HG03175 (cell line): ENCODE measurements at regions not wholly inside any gene's neighbourhood (a gene's known extent, or its start where the extent isn't known, plus 50 kb on each side); places are given as distances from the start of the nearest gene placed in this dataset.
A peak's percentile ranks its signal among the peaks of the same experiment; 100 is the strongest.
"Not testable (repeated sequence)": the region's sequence is repeated elsewhere in the genome, so short reads cannot be mapped to it uniquely, and the experiment has no call there.

Experiments used
- ATAC-seq: cut with Tn5 transposase; IDR thresholded peaks from one replicate; pipeline ENCODE4 v1.9.1; 2021; ENCODE audit warnings: mild to moderate bottlenecking, moderate library complexity; ENCODE audit not compliant: unreplicated experiment

DNA sequence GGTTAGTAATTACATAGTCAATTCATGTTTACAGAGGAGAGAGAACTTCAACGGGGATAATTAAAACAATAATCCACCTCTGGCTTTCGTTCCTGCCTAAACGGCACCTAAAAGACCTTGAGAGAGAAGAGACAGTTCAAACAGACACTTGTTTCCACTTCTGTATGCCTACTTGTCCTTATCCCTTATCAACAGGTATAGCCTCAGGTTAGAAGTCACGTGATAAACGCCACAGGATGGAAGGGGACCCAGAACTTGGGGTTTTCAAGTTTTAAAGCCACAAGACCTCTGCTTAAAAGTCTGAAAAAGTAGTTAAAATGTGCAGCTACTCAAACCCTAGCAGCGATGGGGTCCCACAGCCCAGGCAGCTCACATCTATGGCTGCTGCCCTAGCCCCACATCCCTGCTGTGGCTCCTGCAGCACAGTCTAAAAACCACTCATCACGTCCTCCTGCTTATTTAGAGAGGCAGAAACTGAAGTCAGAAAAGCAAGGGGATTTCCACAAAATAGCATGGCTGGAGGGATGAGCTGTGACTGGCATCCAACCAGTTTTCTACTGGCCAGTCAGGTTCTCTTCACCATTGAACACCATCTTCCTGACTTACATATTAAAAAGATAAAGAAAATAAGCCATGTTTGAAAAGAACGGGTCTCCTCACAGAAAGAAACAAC is 51.2 kb upstream of the SEC16B start:
- no peak for ATAC-seq

DNA sequence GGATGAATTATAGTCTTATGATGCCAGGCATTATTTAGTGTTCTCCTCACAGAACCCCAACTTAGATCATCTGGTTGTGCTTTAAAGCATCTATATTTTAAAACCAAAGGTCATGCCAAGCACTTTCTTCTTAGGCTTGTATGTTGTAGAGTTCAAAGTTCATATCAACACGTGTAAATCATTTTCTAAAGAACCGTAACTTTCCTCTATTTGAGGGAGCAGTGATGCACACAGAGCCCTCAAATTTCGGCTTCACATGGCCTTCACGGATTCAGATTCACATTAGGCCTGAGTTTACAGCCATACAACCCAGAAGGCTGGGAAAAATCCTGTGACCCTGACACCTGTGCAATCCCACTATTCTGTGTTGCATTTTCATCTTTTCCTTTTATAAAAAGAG is 52.1 kb upstream of the SEC16B start:
- no peak for ATAC-seq

DNA sequence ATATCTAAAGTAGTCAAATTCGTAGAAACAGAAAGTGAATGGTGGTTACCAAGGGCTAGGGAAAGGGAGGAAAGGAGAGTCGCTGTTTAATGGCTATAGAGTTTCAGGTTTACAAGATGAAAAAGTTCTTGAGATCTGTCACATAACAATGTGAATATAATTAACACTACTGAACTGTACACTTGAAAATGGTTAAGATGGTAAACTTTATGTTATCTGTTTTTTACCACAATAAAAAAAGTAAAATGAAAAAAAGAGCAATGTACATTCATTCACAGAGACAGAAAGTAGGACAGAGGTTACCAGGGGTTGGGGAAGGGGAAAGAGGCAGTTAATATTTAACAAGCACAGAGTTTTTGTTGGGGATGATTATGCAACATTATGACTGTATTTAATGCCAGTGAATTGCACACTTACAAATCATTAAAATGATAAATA is 53.3 kb upstream of the SEC16B start:
- ATAC-seq = peak; percentile 67

DNA sequence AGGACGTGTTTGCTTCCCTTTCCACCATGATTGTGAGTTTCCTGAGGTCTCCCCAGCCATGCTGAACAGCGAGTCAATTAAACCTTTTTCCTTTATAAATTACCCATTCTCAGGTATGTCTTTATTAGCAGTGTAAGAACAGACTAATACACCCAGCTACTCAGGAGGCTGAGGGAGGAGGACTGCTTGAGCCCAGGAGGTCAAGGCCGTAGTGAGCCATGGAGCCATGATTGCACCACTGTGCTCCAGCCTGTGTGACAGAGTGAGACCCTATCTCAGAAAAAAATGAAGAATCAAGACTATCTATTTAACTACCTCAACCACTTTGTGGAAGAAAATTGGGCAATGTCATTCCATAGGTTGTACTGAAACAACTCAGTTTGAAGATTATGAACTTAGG is 54.6 kb upstream of the SEC16B start:
- ATAC-seq = no peak

DNA sequence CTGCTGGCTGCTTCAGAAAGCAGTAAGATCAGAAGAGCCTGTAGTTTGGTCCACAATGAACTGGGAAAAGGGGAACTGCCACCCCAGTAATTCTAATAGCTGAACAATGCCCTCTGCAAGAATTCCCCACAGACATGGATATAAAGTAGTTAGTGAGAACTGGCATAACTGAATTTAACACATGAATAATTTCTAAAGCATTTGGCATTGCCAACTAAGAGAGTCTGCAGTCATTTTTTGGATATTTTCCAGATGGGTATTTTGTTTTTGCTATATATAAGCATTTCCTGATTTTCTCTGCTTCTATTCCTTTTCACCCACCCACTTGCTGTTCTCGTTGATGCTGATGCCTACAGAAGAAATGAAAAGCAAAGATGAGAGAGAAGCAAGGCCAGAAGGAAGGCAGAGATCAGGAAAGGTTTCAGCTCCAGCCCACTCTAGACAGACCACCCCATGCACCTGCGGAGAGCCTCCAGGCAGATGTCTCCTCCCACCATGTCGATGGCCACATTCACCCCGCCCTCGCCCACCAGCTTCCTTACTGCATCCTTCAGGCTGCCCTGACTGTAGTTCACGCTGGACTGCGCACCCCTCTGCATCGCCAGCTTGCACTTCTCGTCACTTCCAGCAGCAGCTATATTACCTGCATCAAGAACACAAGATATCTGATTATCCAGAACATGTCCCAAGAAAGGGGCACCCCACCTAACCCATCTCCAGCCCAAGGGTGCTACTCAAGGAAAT is 55.9 kb upstream of the SEC16B start:
- no peak for ATAC-seq

DNA sequence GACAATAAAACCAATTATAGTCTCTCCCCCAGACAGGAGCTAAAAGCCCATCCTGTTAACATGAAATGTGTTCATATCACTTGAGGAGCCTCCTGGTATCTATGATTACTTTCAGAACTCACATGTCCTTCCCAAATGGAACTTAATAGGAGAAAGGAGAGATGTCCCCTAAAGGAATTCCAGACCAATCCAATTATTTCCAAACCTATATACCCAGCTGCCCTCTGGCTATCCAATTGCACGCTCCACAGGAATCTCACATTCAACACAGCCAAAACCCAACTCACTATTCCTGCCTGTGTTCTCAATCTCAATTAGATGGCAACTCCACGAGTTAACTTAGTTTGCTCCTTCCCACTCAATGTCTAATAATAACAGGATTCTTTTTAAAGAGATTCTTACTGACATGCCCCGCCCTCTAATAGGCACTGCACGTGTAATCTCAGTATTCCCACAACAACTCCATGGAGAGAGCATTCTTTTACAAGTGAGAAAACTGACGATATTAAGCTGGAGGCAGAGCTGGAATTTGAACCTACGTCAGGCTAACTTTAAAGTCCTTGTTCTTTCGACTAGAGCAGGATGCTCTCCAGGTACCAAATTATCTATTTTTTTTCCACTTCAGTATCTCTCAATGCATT is 59.1 kb upstream of the SEC16B start:
- no peak for ATAC-seq

DNA sequence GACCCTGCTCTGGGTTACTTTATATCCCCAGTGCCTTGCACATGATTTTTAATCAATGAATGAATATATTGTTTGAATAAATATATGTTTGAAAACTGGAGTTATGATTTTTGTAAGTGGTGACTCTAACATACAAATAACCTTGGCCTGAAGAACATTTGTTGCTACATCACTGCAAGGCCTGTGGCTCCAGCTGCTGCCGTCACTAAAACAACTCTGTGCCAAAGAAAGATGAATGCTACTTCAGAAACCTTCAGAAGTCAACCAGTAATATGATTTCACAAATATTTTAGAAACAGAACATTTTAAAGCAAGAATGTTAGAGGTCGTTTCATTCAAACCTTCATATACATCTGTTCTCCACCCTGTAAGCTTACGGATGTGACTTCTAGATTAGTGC is 60.6 kb upstream of the SEC16B start:
- ATAC-seq = no peak

DNA sequence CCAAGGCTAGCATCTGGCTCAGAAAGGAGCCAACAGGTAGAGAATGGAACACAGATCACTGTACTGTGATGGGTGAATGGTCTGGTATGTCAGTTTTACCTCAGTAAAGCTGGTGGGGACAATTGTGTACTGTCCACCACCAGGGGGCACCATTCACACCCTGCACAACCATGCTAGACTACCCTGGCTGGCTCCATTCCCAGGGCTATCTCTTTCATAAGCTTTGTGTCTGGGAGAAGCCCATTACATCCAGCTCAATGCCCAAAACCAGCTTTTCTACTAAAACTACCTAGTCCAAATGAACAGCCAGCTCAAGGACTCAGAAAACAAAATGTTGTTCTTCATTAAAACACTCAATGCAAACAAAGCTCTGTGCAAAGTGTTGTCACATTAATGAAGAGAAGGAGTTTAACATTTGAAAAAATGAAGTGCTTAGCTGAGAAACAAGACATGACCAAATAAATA is 62.0 kb upstream of the RASAL2 start:
- ATAC-seq = peak; percentile 92

DNA sequence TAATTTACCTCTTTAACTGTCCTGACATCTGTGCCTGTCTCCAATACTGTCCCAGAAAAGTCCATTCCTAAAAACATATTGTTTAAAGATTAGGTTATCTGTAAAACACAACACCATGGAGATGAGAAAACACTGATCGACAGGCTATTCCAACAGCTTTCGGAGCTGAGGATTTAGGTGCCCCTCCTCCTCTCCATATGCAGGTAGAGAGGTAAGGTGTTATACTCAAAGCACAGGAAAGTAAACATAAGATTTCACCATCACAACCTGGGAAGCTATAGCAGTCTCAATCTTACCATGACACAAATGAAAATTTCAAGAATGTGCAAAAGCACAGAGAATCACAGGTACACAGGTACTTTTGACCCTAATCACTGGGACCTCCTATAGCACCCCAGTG is 60.9 kb upstream of the RASAL2 start:
- no peak for ATAC-seq

DNA sequence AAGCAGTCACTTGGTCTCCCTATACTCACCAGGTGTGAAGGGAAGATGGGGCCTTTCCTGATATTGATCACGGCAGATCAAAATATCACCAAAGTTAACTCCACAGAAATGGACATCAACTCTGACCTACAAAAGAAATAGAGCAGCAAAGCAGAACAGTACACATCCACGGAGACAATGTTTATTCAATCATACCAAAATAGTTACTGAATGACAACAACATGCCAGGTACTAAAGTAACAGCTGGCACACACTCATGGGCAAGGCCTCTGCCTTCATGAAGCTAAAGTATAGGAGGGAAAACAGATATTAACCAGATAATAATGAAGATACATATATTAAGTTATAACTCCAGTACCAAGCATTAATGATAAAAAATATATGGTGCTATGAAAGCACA is 59.2 kb upstream of the RASAL2 start:
- ATAC-seq = no peak

DNA sequence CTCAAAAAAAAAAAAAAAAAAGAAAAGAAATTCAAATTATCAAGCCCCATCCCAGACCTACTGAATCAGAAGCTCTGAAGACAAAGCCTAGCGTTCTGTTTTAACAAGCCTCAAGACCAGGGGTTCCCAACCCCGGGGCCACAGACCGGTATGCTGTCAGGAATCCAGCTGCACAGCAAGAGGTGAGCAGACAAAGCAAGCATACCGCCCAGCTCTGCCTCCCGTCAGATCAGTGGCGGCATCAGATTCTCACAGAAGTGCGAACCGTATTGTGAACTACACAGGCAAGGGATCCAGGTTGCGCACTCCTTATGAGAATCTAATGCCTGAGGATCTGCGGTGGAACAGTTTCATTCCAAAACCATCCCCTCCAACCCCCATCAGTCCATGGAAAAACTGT is 57.8 kb upstream of the RASAL2 start:
- ATAC-seq = no peak

DNA sequence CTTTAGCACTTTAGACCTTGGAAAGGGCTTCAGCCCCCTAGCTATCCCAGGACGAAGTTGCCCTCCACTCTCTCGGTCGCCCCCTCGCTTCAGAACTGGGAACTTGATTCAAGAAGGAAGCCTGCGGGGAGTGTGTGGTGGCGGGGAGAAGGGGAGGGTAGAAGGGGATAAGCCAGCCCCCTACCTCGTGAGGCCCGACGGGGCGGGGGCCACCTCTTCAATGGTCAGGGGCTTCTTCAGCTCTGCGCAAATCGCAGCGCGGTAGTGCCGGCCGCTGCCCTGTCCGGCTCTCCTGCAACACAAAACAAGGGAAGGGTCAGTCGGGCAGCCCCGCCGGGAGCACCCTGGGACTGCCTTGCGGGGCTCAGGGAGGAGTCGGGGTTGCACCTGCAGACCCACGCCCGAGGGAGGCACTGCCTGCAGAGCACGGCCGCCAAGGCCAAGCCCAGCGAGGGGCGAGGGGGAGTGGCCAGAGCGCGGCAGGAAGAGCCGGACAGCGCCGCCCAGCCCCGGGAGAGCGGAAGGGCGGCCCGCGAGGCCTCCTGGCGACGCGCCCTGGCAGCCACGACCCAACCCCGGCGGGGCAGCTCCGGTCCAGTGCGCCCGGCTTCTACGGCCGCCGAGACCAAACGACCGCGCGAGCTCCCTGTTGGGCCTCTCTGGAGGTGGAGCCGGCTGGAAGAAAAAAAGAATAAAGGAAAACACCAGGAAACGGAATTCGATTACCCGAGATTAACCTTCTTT is 56.2 kb upstream of the RASAL2 start:
- no peak for ATAC-seq

DNA sequence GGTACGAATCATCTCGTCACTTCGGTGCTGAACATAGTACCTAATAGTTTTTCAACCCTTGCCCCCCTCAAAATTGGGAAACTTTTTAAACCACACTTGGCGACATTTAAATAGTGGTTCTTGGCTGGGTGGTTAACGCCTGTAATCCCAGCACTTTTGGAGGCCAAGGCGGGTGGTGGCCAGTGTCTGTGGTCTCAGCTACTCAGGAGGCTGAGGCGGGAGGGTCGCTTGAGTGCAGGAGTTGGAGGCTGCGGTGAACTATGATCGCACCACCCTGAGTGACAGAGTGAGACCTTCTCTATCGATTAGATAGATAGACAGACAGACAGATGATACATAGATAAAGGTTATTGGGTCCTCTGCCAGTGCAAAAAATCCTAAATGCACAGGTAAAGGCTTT is 55.5 kb upstream of the RASAL2 start:
- no peak for ATAC-seq

DNA sequence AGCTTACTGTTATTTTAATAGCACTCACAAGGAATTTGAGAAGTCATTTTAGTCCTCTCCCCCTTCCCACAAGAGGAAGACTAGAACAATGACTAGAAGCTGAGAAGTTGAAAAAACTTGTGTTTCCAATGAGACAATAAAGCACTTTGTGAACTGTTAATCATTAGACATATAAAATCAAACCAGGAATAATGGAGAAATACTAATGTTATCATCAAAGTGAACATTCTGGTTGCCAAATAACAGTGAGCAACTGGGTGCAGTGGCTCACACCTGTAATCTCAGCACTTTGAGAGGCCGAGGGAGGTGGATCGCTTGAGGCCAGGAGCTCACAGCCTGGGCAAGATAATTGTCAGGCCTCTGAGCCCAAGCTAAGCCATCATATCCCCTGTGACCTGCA is 54.0 kb upstream of the RASAL2 start:
- ATAC-seq = no peak

DNA sequence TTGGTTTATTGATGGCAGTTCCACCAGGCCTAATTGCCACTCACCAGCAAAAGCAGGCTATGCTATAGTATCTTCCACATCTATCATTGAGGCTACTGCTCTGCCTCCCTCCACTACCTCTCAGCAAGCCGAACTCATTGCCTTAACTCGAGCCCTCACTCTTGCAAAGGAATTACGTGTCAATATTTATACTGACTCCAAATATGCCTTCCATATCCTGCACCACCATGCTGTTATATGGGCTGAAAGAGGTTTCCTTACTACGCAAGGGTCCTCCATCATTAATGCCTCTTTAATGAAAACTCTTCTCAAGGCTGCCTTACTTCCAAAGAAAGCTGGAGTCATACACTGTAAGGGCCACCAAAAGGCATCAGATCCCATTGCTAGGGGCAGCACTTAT is 50.0 kb upstream of the RASAL2 start:
- not testable (repeated sequence) for ATAC-seq
